Activated naive CD8-positive, alpha-beta T cell treated with anti-CD3 and anti-CD28 coated beads, Interleukin-2, amount 50 U/mL, for 24 hours (primary cell): ENCODE measurements at regions not wholly inside any gene's neighbourhood (a gene's known extent, or its start where the extent isn't known, plus 50 kb on each side); places are given as distances from the start of the nearest gene placed in this dataset.

ENCODE experiments used
- ATAC-seq: fragments of 150-1000 bp; cut with Tn5 transposase; one replicate; pipeline ENCODE4 v1.10.0; 2021
- DNase-seq: peaks from one replicate; pipeline ENCODE4 v3.0.0; 2021
- H3K27ac Mint-ChIP-seq: one replicate; pipeline ENCODE4 v1.8.0; 2021; ENCODE audit warnings: mild to moderate bottlenecking, mixed read lengths
- H3K27me3 Mint-ChIP-seq: one replicate; pipeline ENCODE4 v1.8.0; 2021; ENCODE audit warnings: mixed read lengths
- H3K36me3 Mint-ChIP-seq: one replicate; pipeline ENCODE4 v1.8.0; 2021; ENCODE audit warnings: low read depth, mixed read lengths
- H3K4me1 Mint-ChIP-seq: one replicate; pipeline ENCODE4 v1.8.0; 2021; ENCODE audit warnings: mixed read lengths
- H3K4me3 Mint-ChIP-seq: one replicate; pipeline ENCODE4 v1.8.0; 2021; ENCODE audit warnings: mild to moderate bottlenecking, moderate library complexity, mixed read lengths
- H3K9me3 Mint-ChIP-seq: one replicate; pipeline ENCODE4 v1.8.0; 2021; ENCODE audit warnings: mixed read lengths

- ATAC-seq: no peak
- Mint-ChIP-seq H3K4me1 (no peaks in the 10 kb centered on the region), H3K27me3 (no peaks in the 10 kb centered on the region), H3K4me3 (no peak overlapping the region), H3K27ac (no peak overlapping the region), H3K36me3 (no peaks in the 10 kb centered on the region), H3K9me3 (peaks cover 13% of the 10 kb centered on the region)
- no peak for DNase-seq
Observed at GRCh38 chr4:173866322-173867026, 336.4 kb upstream of the HAND2 start.

- H3K4me3 Mint-ChIP-seq: no peak overlapping the region
- no peak overlapping the region for H3K27ac Mint-ChIP-seq
- no peak for ATAC-seq
- H3K27me3 Mint-ChIP-seq: no peaks in the 10 kb centered on the region
- H3K4me1 Mint-ChIP-seq: no peaks in the 10 kb centered on the region
- no peaks in the 10 kb centered on the region for H3K36me3 Mint-ChIP-seq
- DNase-seq: no peak
- H3K9me3 Mint-ChIP-seq: peaks cover 18% of the 10 kb centered on the region
Observed at GRCh38 chr4:173862754-173863153, 332.7 kb upstream of the HAND2 start.

GRCh38 chr4:173860094-173860493 lies 330.1 kb upstream of the HAND2 start:
- Mint-ChIP-seq H3K4me3 (no peak overlapping the region), H3K9me3 (peaks cover 20% of the 10 kb centered on the region), H3K4me1 (no peaks in the 10 kb centered on the region), H3K36me3 (no peaks in the 10 kb centered on the region), H3K27ac (no peak overlapping the region), H3K27me3 (no peaks in the 10 kb centered on the region)
- DNase-seq (no peak), ATAC-seq (no peak)

GRCh38 chr4:173859091-173859713 lies 329.2 kb upstream of the HAND2 start:
- ATAC-seq: no peak
- no peaks in the 10 kb centered on the region for H3K4me1 Mint-ChIP-seq

GRCh38 chr4:173858471-173858870 lies 328.4 kb upstream of the HAND2 start:
- H3K4me3 Mint-ChIP-seq: no peak overlapping the region
- H3K27me3 Mint-ChIP-seq: no peaks in the 10 kb centered on the region
- ATAC-seq: no peak
- H3K4me1 Mint-ChIP-seq: no peaks in the 10 kb centered on the region
- H3K9me3 Mint-ChIP-seq: peaks cover 13% of the 10 kb centered on the region
- H3K36me3 Mint-ChIP-seq: no peaks in the 10 kb centered on the region
- no peak overlapping the region for H3K27ac Mint-ChIP-seq
- no peak for DNase-seq

More at GRCh38 chr4:173859091-173859713, 329.2 kb upstream of the HAND2 start:
- peaks cover 13% of the 10 kb centered on the region for H3K9me3 Mint-ChIP-seq
- no peak overlapping the region for H3K4me3 Mint-ChIP-seq
- H3K27ac Mint-ChIP-seq: no peak overlapping the region
- no peaks in the 10 kb centered on the region for H3K36me3 Mint-ChIP-seq
- no peaks in the 10 kb centered on the region for H3K27me3 Mint-ChIP-seq
- DNase-seq: no peak

GRCh38 chr4:173857828-173858227 lies 327.8 kb upstream of the HAND2 start:
- ATAC-seq: no peak
- Mint-ChIP-seq H3K9me3 (peaks cover 9% of the 10 kb centered on the region), H3K36me3 (no peaks in the 10 kb centered on the region), H3K4me3 (no peak overlapping the region), H3K27me3 (no peaks in the 10 kb centered on the region), H3K4me1 (no peaks in the 10 kb centered on the region), H3K27ac (no peak overlapping the region)
- no peak for DNase-seq

GRCh38 chr4:173855015-173855414 lies 325.0 kb upstream of the HAND2 start:
- no peak overlapping the region for H3K4me3 Mint-ChIP-seq
- no peak for DNase-seq
- no peak overlapping the region for H3K27ac Mint-ChIP-seq
- H3K4me1 Mint-ChIP-seq: no peaks in the 10 kb centered on the region
- no peaks in the 10 kb centered on the region for H3K27me3 Mint-ChIP-seq
- H3K36me3 Mint-ChIP-seq: no peaks in the 10 kb centered on the region
- no peak for ATAC-seq
- peaks cover 7% of the 10 kb centered on the region for H3K9me3 Mint-ChIP-seq

- no peak for DNase-seq
- Mint-ChIP-seq H3K27me3 (no peaks in the 10 kb centered on the region), H3K27ac (no peak overlapping the region), H3K36me3 (no peaks in the 10 kb centered on the region), H3K4me1 (no peaks in the 10 kb centered on the region), H3K4me3 (no peak overlapping the region), H3K9me3 (peaks cover 2% of the 10 kb centered on the region)
- no peak for ATAC-seq
Observed at GRCh38 chr4:173852775-173853174, 322.7 kb upstream of the HAND2 start.

- H3K4me1 Mint-ChIP-seq: no peaks in the 10 kb centered on the region
- no peak for DNase-seq
- peaks cover 13% of the 10 kb centered on the region for H3K9me3 Mint-ChIP-seq
- H3K4me3 Mint-ChIP-seq: no peak overlapping the region
- ATAC-seq: no peak
- H3K36me3 Mint-ChIP-seq: no peaks in the 10 kb centered on the region
- H3K27me3 Mint-ChIP-seq: no peaks in the 10 kb centered on the region
- no peak overlapping the region for H3K27ac Mint-ChIP-seq
Observed at GRCh38 chr4:173845580-173845979, 315.6 kb upstream of the HAND2 start.

- Mint-ChIP-seq H3K27ac (no peak overlapping the region), H3K4me1 (no peaks in the 10 kb centered on the region), H3K9me3 (peaks cover 13% of the 10 kb centered on the region), H3K27me3 (no peaks in the 10 kb centered on the region), H3K36me3 (no peaks in the 10 kb centered on the region), H3K4me3 (no peak overlapping the region)
- ATAC-seq (no peak), DNase-seq (no peak)
Observed at GRCh38 chr4:173839865-173840264, 309.8 kb upstream of the HAND2 start.

GRCh38 chr4:173837517-173837916 lies 307.5 kb upstream of the HAND2 start:
- H3K27ac Mint-ChIP-seq: no peak overlapping the region
- DNase-seq (no peak), ATAC-seq (no peak)
- H3K4me3 Mint-ChIP-seq: no peak overlapping the region
- peaks cover 8% of the 10 kb centered on the region for H3K9me3 Mint-ChIP-seq
- H3K27me3 Mint-ChIP-seq: no peaks in the 10 kb centered on the region
- H3K4me1 Mint-ChIP-seq: no peaks in the 10 kb centered on the region
- no peaks in the 10 kb centered on the region for H3K36me3 Mint-ChIP-seq

GRCh38 chr4:173835903-173836302 lies 305.9 kb upstream of the HAND2 start:
- no peak for DNase-seq
- Mint-ChIP-seq H3K4me1 (no peaks in the 10 kb centered on the region), H3K27me3 (peaks cover 1% of the 10 kb centered on the region), H3K4me3 (no peak overlapping the region), H3K9me3 (no peaks in the 10 kb centered on the region), H3K36me3 (no peaks in the 10 kb centered on the region), H3K27ac (no peak overlapping the region)
- ATAC-seq: no peak

- H3K9me3 Mint-ChIP-seq: no peaks in the 10 kb centered on the region
- no peak overlapping the region for H3K4me3 Mint-ChIP-seq
- no peak overlapping the region for H3K27ac Mint-ChIP-seq
- H3K36me3 Mint-ChIP-seq: no peaks in the 10 kb centered on the region
- no peaks in the 10 kb centered on the region for H3K4me1 Mint-ChIP-seq
- peaks cover 2% of the 10 kb centered on the region for H3K27me3 Mint-ChIP-seq
- ATAC-seq (no peak), DNase-seq (no peak)
Observed at GRCh38 chr4:173834151-173834550, 304.1 kb upstream of the HAND2 start.

- Mint-ChIP-seq H3K27ac (no peak overlapping the region), H3K9me3 (no peaks in the 10 kb centered on the region), H3K36me3 (no peaks in the 10 kb centered on the region), H3K4me3 (no peak overlapping the region), H3K4me1 (no peaks in the 10 kb centered on the region), H3K27me3 (peaks cover 2% of the 10 kb centered on the region)
- DNase-seq (no peak), ATAC-seq (no peak)
Observed at GRCh38 chr4:173829565-173829964, 299.5 kb upstream of the HAND2 start.

- Mint-ChIP-seq H3K9me3 (no peaks in the 10 kb centered on the region), H3K36me3 (no peaks in the 10 kb centered on the region), H3K4me3 (no peak overlapping the region), H3K4me1 (no peaks in the 10 kb centered on the region), H3K27ac (no peak overlapping the region), H3K27me3 (peaks cover 2% of the 10 kb centered on the region)
- no peak for DNase-seq
- no peak for ATAC-seq
Observed at GRCh38 chr4:173827707-173828106, 297.7 kb upstream of the HAND2 start.
